Liver (tissue), 8 donors: ENCODE measurements at regions not wholly inside any gene's neighbourhood (a gene's known extent, or its start where the extent isn't known, plus 50 kb on each side); places are given as distances from the start of the nearest gene placed in this dataset.
A peak's percentile ranks its signal among the peaks of the same experiment; 100 is the strongest.

Source experiments
- DNase-seq: peaks from one replicate; pipeline ENCODE4 v3.0.0-alpha.2; 2017; ENCODE audit warnings: low spot score
- H3K27ac ChIP-seq, 2 donors: one replicate each; pipeline ENCODE4 v1.7.0; 2013; ENCODE audit warnings: inconsistent platforms in 2 of 2, low read length in 2 of 2, control low read depth in 1 of 2, low read depth in 1 of 2, mild to moderate bottlenecking in 1 of 2
- H3K27me3 ChIP-seq, 4 donors: one replicate each; pipeline versions ENCODE4 v1.6.1 to v1.7.0; 2013; ENCODE audit warnings: low read length in 3 of 4, inconsistent platforms in 1 of 4, mild to moderate bottlenecking in 1 of 4, moderate library complexity in 1 of 4; ENCODE audit not compliant: control insufficient read depth in 4 of 4, insufficient read depth in 4 of 4
- H3K36me3 ChIP-seq, 4 donors: one replicate each; pipeline versions ENCODE4 v1.6.1 to v1.7.0; 2013; ENCODE audit warnings: low read length in 3 of 4, mild to moderate bottlenecking in 3 of 4, low read depth in 1 of 4, moderate library complexity in 1 of 4; ENCODE audit not compliant: control insufficient read depth in 4 of 4, insufficient read depth in 3 of 4
- H3K4me1 ChIP-seq, 4 donors: one replicate each; pipeline versions ENCODE4 v1.6.1 to v1.7.0; 2013; ENCODE audit warnings: low read length in 3 of 4, mild to moderate bottlenecking in 3 of 4, moderate library complexity in 1 of 4; ENCODE audit not compliant: control insufficient read depth in 4 of 4, insufficient read depth in 4 of 4
- H3K4me3 ChIP-seq, 3 donors: one replicate each; pipeline versions ENCODE4 v1.6.1 to v1.7.0; 2013; ENCODE audit warnings: low read length in 3 of 3, control low read depth in 1 of 3, low read depth in 1 of 3, mild to moderate bottlenecking in 1 of 3
- H3K9ac ChIP-seq, 2 donors: one replicate each; pipeline ENCODE4 v1.7.0; 2013; ENCODE audit warnings: low read length in 2 of 2, mild to moderate bottlenecking in 2 of 2, moderate library complexity in 2 of 2, control low read depth in 1 of 2, low read depth in 1 of 2
- H3K9me3 ChIP-seq, 4 donors: one replicate each; pipeline versions ENCODE4 v1.6.1 to v1.7.0; 2013; ENCODE audit warnings: low read length in 3 of 4; ENCODE audit not compliant: control insufficient read depth in 4 of 4
- CTCF ChIP-seq: fragments of 150-350 bp; IDR thresholded peaks from 2 replicates; pipeline ENCODE4 v1.5.1; 2017; ENCODE audit warnings: improper control_type of control experiment, low read depth, low read length; ENCODE audit not compliant: missing input control
- EGR1 ChIP-seq, 2 donors: IDR thresholded peaks; 2 replicates each; pipeline ENCODE4 v1.6.1; 2016 to 2018; ENCODE audit warnings: antibody characterized with exemption in 2 of 2, low read depth in 2 of 2
- FOXA1 ChIP-seq: IDR thresholded peaks from 2 replicates; pipeline ENCODE4 v1.6.1; 2016; ENCODE audit warnings: antibody characterized with exemption
- FOXA2 ChIP-seq: IDR thresholded peaks from 2 replicates; pipeline ENCODE4 v1.6.1; 2016; ENCODE audit warnings: antibody characterized with exemption
- GABPA ChIP-seq, 2 donors: IDR thresholded peaks in 1 of 2; conservative IDR thresholded peaks in 1 of 2; 2 replicates each; pipeline ENCODE4 v1.6.1; 2016; ENCODE audit warnings: antibody characterized with exemption in 2 of 2, mild to moderate bottlenecking in 1 of 2, moderate library complexity in 1 of 2
- HNF4A ChIP-seq, 2 donors: conservative IDR thresholded peaks; 2 replicates each; pipeline ENCODE4 v1.6.1; 2016; ENCODE audit warnings: antibody characterized with exemption in 2 of 2, mild to moderate bottlenecking in 2 of 2
- HNF4G ChIP-seq: IDR thresholded peaks from 2 replicates; pipeline ENCODE4 v1.6.1; 2016; ENCODE audit warnings: antibody characterized with exemption
- JUND ChIP-seq, 2 donors: IDR thresholded peaks; 2 replicates each; pipeline ENCODE4 v1.6.1; 2016; ENCODE audit warnings: antibody characterized with exemption in 2 of 2
- MAX ChIP-seq: IDR thresholded peaks from 2 replicates; pipeline ENCODE4 v1.6.1; 2016; ENCODE audit warnings: antibody characterized with exemption
- NR2F2 ChIP-seq: IDR thresholded peaks from 2 replicates; pipeline ENCODE4 v1.6.1; 2016; ENCODE audit warnings: antibody characterized with exemption
- RAD21 ChIP-seq, 2 donors: IDR thresholded peaks; 2 replicates each; pipeline ENCODE4 v1.6.1; 2016; ENCODE audit warnings: antibody characterized with exemption in 2 of 2, mild to moderate bottlenecking in 2 of 2
- REST ChIP-seq: IDR thresholded peaks from 2 replicates; pipeline ENCODE4 v1.6.1; 2016; ENCODE audit warnings: antibody characterized with exemption, mild to moderate bottlenecking
- RXRA ChIP-seq, 2 donors: IDR thresholded peaks; 2 replicates each; pipeline ENCODE4 v1.6.1; 2017 to 2018; ENCODE audit warnings: antibody characterized with exemption in 2 of 2, mild to moderate bottlenecking in 1 of 2
- SP1 ChIP-seq: IDR thresholded peaks from 2 replicates; pipeline ENCODE4 v1.6.1; 2018; ENCODE audit warnings: antibody characterized with exemption, mild to moderate bottlenecking
- TAF1 ChIP-seq: conservative IDR thresholded peaks from 2 replicates; pipeline ENCODE4 v1.6.1; 2016; ENCODE audit warnings: antibody characterized with exemption, mild to moderate bottlenecking
- YY1 ChIP-seq: IDR thresholded peaks from 2 replicates; pipeline ENCODE4 v1.6.1; 2016; ENCODE audit warnings: antibody characterized with exemption, mild to moderate bottlenecking
- WGBS: extraction: QIAGEN DNeasy Blood & Tissue Kit; methylation state at CpG from one replicate; pipeline ENCODE4 v1.1.7; 2013; 5-methylcytosine and 5-hydroxymethylcytosine counted together
- TF ChIP-seq, protein P1 (sequence below): IDR thresholded peaks from 2 replicates; pipeline ENCODE4 v1.6.1; 2016; ENCODE audit warnings: antibody characterized with exemption
- TF ChIP-seq, protein P2 (sequence below): IDR thresholded peaks from 2 replicates; pipeline ENCODE4 v1.6.1; 2016; ENCODE audit warnings: antibody characterized with exemption
- donor health status: healthy.
- donor health status: healthy.
- donor health status: healthy.
- donor health status: healthy.
- donor health status: healthy.

GRCh38 chr6:68229566-68229965 lies 405.5 kb upstream of the ADGRB3 start:
- Histone ChIP-seq H3K9ac (no peak overlapping the region), H3K4me3 (no peak overlapping the region), H3K27ac (no peak overlapping the region), H3K9me3 (no peaks in the 10 kb centered on the region), H3K4me1 (no peaks in the 10 kb centered on the region), H3K36me3 (no peaks in the 10 kb centered on the region), H3K27me3 (no peaks in the 10 kb centered on the region)
- TF ChIP-seq HNF4A (conservative IDR thresholded peaks at IDR 0.05) (no peak), YY1 (no peak), HNF4G (no peak), REST (no peak)
- TF ChIP-seq, protein P1, sequence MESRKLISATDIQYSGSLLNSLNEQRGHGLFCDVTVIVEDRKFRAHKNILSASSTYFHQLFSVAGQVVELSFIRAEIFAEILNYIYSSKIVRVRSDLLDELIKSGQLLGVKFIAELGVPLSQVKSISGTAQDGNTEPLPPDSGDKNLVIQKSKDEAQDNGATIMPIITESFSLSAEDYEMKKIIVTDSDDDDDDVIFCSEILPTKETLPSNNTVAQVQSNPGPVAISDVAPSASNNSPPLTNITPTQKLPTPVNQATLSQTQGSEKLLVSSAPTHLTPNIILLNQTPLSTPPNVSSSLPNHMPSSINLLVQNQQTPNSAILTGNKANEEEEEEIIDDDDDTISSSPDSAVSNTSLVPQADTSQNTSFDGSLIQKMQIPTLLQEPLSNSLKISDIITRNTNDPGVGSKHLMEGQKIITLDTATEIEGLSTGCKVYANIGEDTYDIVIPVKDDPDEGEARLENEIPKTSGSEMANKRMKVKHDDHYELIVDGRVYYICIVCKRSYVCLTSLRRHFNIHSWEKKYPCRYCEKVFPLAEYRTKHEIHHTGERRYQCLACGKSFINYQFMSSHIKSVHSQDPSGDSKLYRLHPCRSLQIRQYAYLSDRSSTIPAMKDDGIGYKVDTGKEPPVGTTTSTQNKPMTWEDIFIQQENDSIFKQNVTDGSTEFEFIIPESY: no peak
- 81% methylated on average over 1 of the region's 1 CpG for WGBS
- DNase-seq: no peak

- DNase-seq: no peak
- 54% methylated on average over 3 of the region's 3 CpGs for WGBS
- no peak overlapping the region for H3K9ac ChIP-seq
- H3K4me3 ChIP-seq: no peak overlapping the region
- no peaks in the 10 kb centered on the region for H3K9me3 ChIP-seq
- H3K36me3 ChIP-seq: no peaks in the 10 kb centered on the region
- no peak overlapping the region for H3K27ac ChIP-seq
- no peaks in the 10 kb centered on the region for H3K27me3 ChIP-seq
- no peaks in the 10 kb centered on the region for H3K4me1 ChIP-seq
- TF ChIP-seq SP1 (no peak), RAD21 (IDR thresholded peaks at IDR 0.05) (peak; percentile 45 to 46)
These were observed 408.6 kb upstream of the ADGRB3 start for GRCh38 chr6:68226460-68226859.

DNA sequence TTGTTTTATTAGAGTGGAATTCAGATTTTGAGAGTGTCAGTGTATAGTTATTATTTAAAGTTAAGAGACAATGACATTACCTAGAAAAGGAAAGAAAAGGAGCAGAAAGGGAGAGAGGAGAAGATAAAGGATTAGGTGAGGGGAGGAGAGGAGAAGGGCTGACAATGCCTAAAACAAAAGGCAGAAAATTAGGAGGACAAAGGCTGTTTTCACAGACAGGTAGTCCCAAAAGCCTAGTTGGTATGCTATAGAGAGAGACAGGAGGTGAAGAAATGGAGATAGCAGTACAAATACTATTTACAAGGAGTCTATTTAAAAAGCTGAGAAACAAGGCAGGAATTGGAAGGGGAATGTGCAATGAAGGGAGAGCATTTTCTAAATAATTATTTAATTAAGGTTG lies 409.4 kb upstream of the ADGRB3 start:
- no peaks in the 10 kb centered on the region for H3K4me1 ChIP-seq
- H3K27ac ChIP-seq: no peak overlapping the region
- no peak for DNase-seq
- no peaks in the 10 kb centered on the region for H3K9me3 ChIP-seq
- H3K9ac ChIP-seq: no peak overlapping the region
- no peak overlapping the region for H3K4me3 ChIP-seq
- no peaks in the 10 kb centered on the region for H3K36me3 ChIP-seq
- H3K27me3 ChIP-seq: no peaks in the 10 kb centered on the region
- TF ChIP-seq YY1: no peak
- TF ChIP-seq MAX: no peak
- TF ChIP-seq RAD21 (IDR thresholded peaks at IDR 0.05): no peak
- no peak for TF ChIP-seq SP1
- no peak for TF ChIP-seq RXRA (IDR thresholded peaks at IDR 0.05)
- TF ChIP-seq REST: no peak
- TF ChIP-seq HNF4A (conservative IDR thresholded peaks at IDR 0.05): no peak
- TF ChIP-seq TAF1: no peak
- TF ChIP-seq JUND (IDR thresholded peaks at IDR 0.05): no peak
- no peak for TF ChIP-seq NR2F2
- TF ChIP-seq EGR1 (IDR thresholded peaks at IDR 0.05; ENCODE audit: low read depth in 2 of 2): no peak
- TF ChIP-seq FOXA1: no peak
- TF ChIP-seq CTCF: no peak
- TF ChIP-seq FOXA2: no peak
- TF ChIP-seq GABPA (IDR thresholded peaks at IDR 0.05 in 1 of 2, conservative IDR thresholded peaks at IDR 0.05 in 1 of 2): no peak
- TF ChIP-seq, protein P2, sequence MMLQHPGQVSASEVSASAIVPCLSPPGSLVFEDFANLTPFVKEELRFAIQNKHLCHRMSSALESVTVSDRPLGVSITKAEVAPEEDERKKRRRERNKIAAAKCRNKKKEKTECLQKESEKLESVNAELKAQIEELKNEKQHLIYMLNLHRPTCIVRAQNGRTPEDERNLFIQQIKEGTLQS: no peak
